Endodermal cell (in vitro differentiated cells): ENCODE measurements at regions not wholly inside any gene's neighbourhood (a gene's known extent, or its start where the extent isn't known, plus 50 kb on each side); places are given as distances from the start of the nearest gene placed in this dataset.

Experiments
- DNase-seq: peaks from one replicate; pipeline ENCODE4 v3.0.0-alpha.2; 2017
- H3K27ac ChIP-seq: 2 replicates; pipeline ENCODE4 v1.5.1; 2013; ENCODE audit warnings: mild to moderate bottlenecking, low read depth, low read length, moderate library complexity
- H3K27me3 ChIP-seq: 2 replicates; pipeline ENCODE4 v1.6.1; 2013; ENCODE audit warnings: mild to moderate bottlenecking, low read length, moderate library complexity; ENCODE audit not compliant: insufficient read depth, control insufficient read depth, poor library complexity, severe bottlenecking
- H3K36me3 ChIP-seq: 2 replicates; pipeline ENCODE4 v1.7.0; 2013; ENCODE audit warnings: mild to moderate bottlenecking, low read length, moderate library complexity; ENCODE audit not compliant: control insufficient read depth, insufficient read depth
- H3K4me1 ChIP-seq: one replicate; pipeline ENCODE4 v1.7.0; 2013; ENCODE audit warnings: low read length; ENCODE audit not compliant: control insufficient read depth, insufficient read depth
- H3K4me3 ChIP-seq: 2 replicates; pipeline ENCODE4 v1.5.1; 2013; ENCODE audit warnings: mild to moderate bottlenecking, low read length, moderate library complexity
- H3K9ac ChIP-seq: 2 replicates; pipeline ENCODE4 v1.6.1; 2013; ENCODE audit warnings: mild to moderate bottlenecking, low read length, moderate library complexity; ENCODE audit not compliant: poor library complexity, severe bottlenecking; ENCODE audit errors: extremely low read depth
- H3K9me3 ChIP-seq: 2 replicates; pipeline ENCODE4 v1.6.1; 2013; ENCODE audit warnings: mild to moderate bottlenecking, low read length, moderate library complexity; ENCODE audit not compliant: control insufficient read depth
- H3K27ac Mint-ChIP-seq: 2 replicates; pipeline ENCODE4 v1.8.0; 2020; ENCODE audit warnings: mixed read lengths
- H3K27me3 Mint-ChIP-seq: 2 replicates; pipeline ENCODE4 v1.8.0; 2021; ENCODE audit warnings: mild to moderate bottlenecking, mixed read lengths; ENCODE audit not compliant: insufficient read depth
- H3K36me3 Mint-ChIP-seq: 2 replicates; pipeline ENCODE4 v1.8.0; 2020; ENCODE audit warnings: low read depth, mixed read lengths
- H3K4me1 Mint-ChIP-seq: 2 replicates; pipeline ENCODE4 v1.8.0; 2020; ENCODE audit warnings: mixed read lengths
- H3K4me3 Mint-ChIP-seq: 2 replicates; pipeline ENCODE4 v1.8.0; 2020; ENCODE audit warnings: mild to moderate bottlenecking, moderate library complexity, mixed read lengths
- H3K9me3 Mint-ChIP-seq: 2 replicates; pipeline ENCODE4 v1.8.0; 2020; ENCODE audit warnings: mild to moderate bottlenecking, mixed read lengths
- CTCF ChIP-seq: fragments of 200-600 bp; sonication (generic); conservative IDR thresholded peaks from 2 replicates; pipeline ENCODE4 v1.5.0; 2021; ENCODE audit warnings: antibody characterized with exemption, mild to moderate bottlenecking
- WGBS, 2 experiments: methylation state at CpG; one replicate each; pipeline versions ENCODE4 v1.1.5 to v1.1.7; 2013; ENCODE audit warnings: missing lambda C conversion rate in 2 of 2, mixed read lengths in 1 of 2; ENCODE audit not compliant: insufficient coverage in 1 of 2, insufficient read length in 1 of 2; 5-methylcytosine and 5-hydroxymethylcytosine counted together

- Mint-ChIP-seq H3K27me3 (no peaks in the 10 kb centered on the region), H3K4me1 (no peaks in the 10 kb centered on the region), H3K4me3 (no peak overlapping the region), H3K9me3 (peaks cover 3% of the 10 kb centered on the region), H3K27ac (no peak overlapping the region), H3K36me3 (no peaks in the 10 kb centered on the region)
- no peak for TF ChIP-seq CTCF
- H3K36me3 ChIP-seq: no peaks in the 10 kb centered on the region
- H3K27ac ChIP-seq: no peak overlapping the region
- H3K4me1 ChIP-seq: no peaks in the 10 kb centered on the region
- no peak overlapping the region for H3K4me3 ChIP-seq
- no peaks in the 10 kb centered on the region for H3K27me3 ChIP-seq
- WGBS, 2 experiments: 92% methylated on average over 3 of the region's 3 CpGs; no CpG with 5 or more reads in 1 of the 2 experiments
- no peaks in the 10 kb centered on the region for H3K9me3 ChIP-seq
- no peak for DNase-seq
- H3K9ac ChIP-seq: no peak overlapping the region
Observed at GRCh38 chr2:101610750-101611315, 86.7 kb upstream of the MAP4K4 start.

- H3K4me3 Mint-ChIP-seq: no peak overlapping the region
- no peak overlapping the region for H3K4me3 ChIP-seq
- H3K27me3 ChIP-seq: no peaks in the 10 kb centered on the region
- no peak overlapping the region for H3K27ac Mint-ChIP-seq
- H3K9me3 ChIP-seq: no peaks in the 10 kb centered on the region
- H3K36me3 Mint-ChIP-seq: no peaks in the 10 kb centered on the region
- H3K4me1 ChIP-seq: no peaks in the 10 kb centered on the region
- H3K9ac ChIP-seq: no peak overlapping the region
- peaks cover 4% of the 10 kb centered on the region for H3K9me3 Mint-ChIP-seq
- H3K27me3 Mint-ChIP-seq: no peaks in the 10 kb centered on the region
- no peaks in the 10 kb centered on the region for H3K36me3 ChIP-seq
- no peak for TF ChIP-seq CTCF
- H3K4me1 Mint-ChIP-seq: no peaks in the 10 kb centered on the region
- no peak overlapping the region for H3K27ac ChIP-seq
- no peak for DNase-seq
- WGBS, 2 experiments: 70 to 87% methylated on average over 2 to 4 of the region's 4 CpGs
Observed at GRCh38 chr2:101609433-101609832, 88.1 kb upstream of the MAP4K4 start.

GRCh38 chr2:101608408-101609310 is 88.8 kb upstream of the MAP4K4 start:
- no peaks in the 10 kb centered on the region for H3K27me3 Mint-ChIP-seq
- Histone ChIP-seq H3K27me3 (no peaks in the 10 kb centered on the region), H3K36me3 (no peaks in the 10 kb centered on the region), H3K27ac (no peak overlapping the region), H3K4me1 (no peaks in the 10 kb centered on the region), H3K9ac (no peak overlapping the region), H3K9me3 (no peaks in the 10 kb centered on the region), H3K4me3 (no peak overlapping the region)
- H3K4me3 Mint-ChIP-seq: no peak overlapping the region
- H3K9me3 Mint-ChIP-seq: peaks cover 4% of the 10 kb centered on the region
- H3K27ac Mint-ChIP-seq: peak overlapping the region; percentile 8
- no peak for TF ChIP-seq CTCF
- 65 to 74% methylated on average over 2 to 4 of the region's 4 CpGs for WGBS, 2 experiments
- DNase-seq: no peak
- no peaks in the 10 kb centered on the region for H3K36me3 Mint-ChIP-seq
- no peaks in the 10 kb centered on the region for H3K4me1 Mint-ChIP-seq
